RWPE2 (cell line): ENCODE measurements at regions not wholly inside any gene's neighbourhood (a gene's known extent, or its start where the extent isn't known, plus 50 kb on each side); places are given as distances from the start of the nearest gene placed in this dataset.
"Not testable (repeated sequence)": the region's sequence is repeated elsewhere in the genome, so short reads cannot be mapped to it uniquely, and the experiment has no call there.

ENCODE experiments used
- ATAC-seq: fragments of 200-7000 bp; cut with Tn5 transposase; 3 replicates; pipeline ENCODE4 v1.9.1; 2021; ENCODE audit warnings: low read depth
- DNase-seq: peaks from one replicate; pipeline ENCODE4 v3.0.0-alpha.2; 2020; ENCODE audit warnings: low spot score
- H3K27ac ChIP-seq: fragments of 450-650 bp; 2 replicates; pipeline ENCODE4 v1.5.1; 2017; ENCODE audit warnings: mild to moderate bottlenecking; ENCODE audit not compliant: poor library complexity, severe bottlenecking
- H3K27me3 ChIP-seq: fragments of 250-450 bp; sonication (Bioruptor Pico); 2 replicates; pipeline ENCODE4 v1.5.1; 2021; ENCODE audit warnings: mild to moderate bottlenecking, moderate library complexity; ENCODE audit not compliant: insufficient read depth, poor library complexity, severe bottlenecking
- H3K36me3 ChIP-seq: fragments of 250-450 bp; sonication (Bioruptor Pico); 2 replicates; pipeline ENCODE4 v1.5.1; 2020; ENCODE audit warnings: low read depth, mild to moderate bottlenecking, moderate library complexity
- H3K4me1 ChIP-seq: fragments of 250-450 bp; sonication (Bioruptor Pico); 2 replicates; pipeline ENCODE4 v1.5.1; 2021; ENCODE audit warnings: mild to moderate bottlenecking, moderate library complexity; ENCODE audit not compliant: insufficient read depth, poor library complexity, severe bottlenecking
- H3K4me3 ChIP-seq: fragments of 250-450 bp; sonication (Bioruptor Pico); 2 replicates; pipeline ENCODE4 v1.5.1; 2021; ENCODE audit warnings: mild to moderate bottlenecking, moderate library complexity; ENCODE audit not compliant: severe bottlenecking
- H3K9me3 ChIP-seq: fragments of 250-450 bp; sonication (Bioruptor Pico); 2 replicates; pipeline ENCODE4 v1.5.1; 2021; ENCODE audit warnings: mild to moderate bottlenecking, moderate library complexity; ENCODE audit not compliant: severe bottlenecking
- CTCF ChIP-seq: fragments of 450-650 bp; IDR thresholded peaks from one replicate; pipeline ENCODE4 v1.5.1; 2017; ENCODE audit warnings: mild to moderate bottlenecking, moderate library complexity; ENCODE audit not compliant: poor library complexity, severe bottlenecking

GRCh38 chr13:89407357-89407756, 1736.2 kb downstream of the SLITRK5 start:
- Histone ChIP-seq H3K27ac (no peak overlapping the region), H3K36me3 (no peaks in the 10 kb centered on the region), H3K9me3 (no peaks in the 10 kb centered on the region), H3K4me1 (no peaks in the 10 kb centered on the region), H3K4me3 (no peak overlapping the region), H3K27me3 (no peaks in the 10 kb centered on the region)
- DNase-seq (no peak), ATAC-seq (no peak)
- no peak for TF ChIP-seq CTCF

- H3K4me3 ChIP-seq: no peak overlapping the region
- no peaks in the 10 kb centered on the region for H3K36me3 ChIP-seq
- no peaks in the 10 kb centered on the region for H3K27me3 ChIP-seq
- no peak for TF ChIP-seq CTCF
- ATAC-seq (no peak), DNase-seq (no peak)
- no peak overlapping the region for H3K27ac ChIP-seq
- no peaks in the 10 kb centered on the region for H3K9me3 ChIP-seq
- no peaks in the 10 kb centered on the region for H3K4me1 ChIP-seq
Observed at GRCh38 chr13:89432997-89433396, 1761.8 kb downstream of the SLITRK5 start.

GRCh38 chr13:89434624-89435023, 1763.5 kb downstream of the SLITRK5 start:
- H3K4me3 ChIP-seq, H3K4me1 ChIP-seq, H3K27me3 ChIP-seq, H3K9me3 ChIP-seq, H3K36me3 ChIP-seq, DNase-seq, H3K27ac ChIP-seq: not testable (repeated sequence)
- ATAC-seq: peak; percentile 62
- peak; percentile 57 for TF ChIP-seq CTCF

- peak overlapping the region; percentile 92 for H3K27ac ChIP-seq
Observed at GRCh38 chr13:89454681-89455080, 1783.5 kb downstream of the SLITRK5 start.

More at GRCh38 chr13:89454681-89455080, 1783.5 kb downstream of the SLITRK5 start:
- no peak overlapping the region for H3K4me3 ChIP-seq
- peaks cover 48% of the 10 kb centered on the region for H3K4me1 ChIP-seq
- H3K27me3 ChIP-seq: no peaks in the 10 kb centered on the region
- DNase-seq: no peak
- TF ChIP-seq CTCF: no peak
- H3K36me3 ChIP-seq: no peaks in the 10 kb centered on the region
- no peak for ATAC-seq
- H3K9me3 ChIP-seq: no peaks in the 10 kb centered on the region
